B cell (primary cell): ENCODE measurements at regions not wholly inside any gene's neighbourhood (a gene's known extent, or its start where the extent isn't known, plus 50 kb on each side); places are given as distances from the start of the nearest gene placed in this dataset.

ENCODE experiments used
- ATAC-seq: fragments of 200-7000 bp; cut with Tn5 transposase; one replicate; pipeline ENCODE4 v1.10.0; 2021; ENCODE audit warnings: low read depth, mild to moderate bottlenecking, moderate number of reproducible peaks, moderate library complexity
- CTCF ChIA-PET: fragments of 350-600 bp; sonication (Branson Sonifier 250); formaldehyde crosslinking; loops from one replicate; lab custom pipeline; 2021; ENCODE audit warnings: antibody characterized with exemption, inconsistent platforms; lab: Charles Lee
- POLR2A ChIA-PET: fragments of 350-600 bp; sonication (Branson Sonifier 250); formaldehyde crosslinking; loops from one replicate; lab custom pipeline; 2021; ENCODE audit warnings: antibody characterized with exemption; lab: Charles Lee
- DNase-seq: peaks from one replicate; pipeline ENCODE4 v3.0.0; 2013
- H2AFZ ChIP-seq: 2 replicates; pipeline ENCODE4 v1.6.1; 2012; ENCODE audit warnings: mild to moderate bottlenecking, low read depth, low read length; ENCODE audit not compliant: insufficient read depth, poor library complexity, severe bottlenecking
- H3K27ac ChIP-seq, 2 donors: 1 replicate in 1 of 2; 2 replicates in 1 of 2; pipeline ENCODE4 v1.5.1; 2012 to 2013; ENCODE audit warnings: low read length in 2 of 2, mild to moderate bottlenecking in 2 of 2, moderate library complexity in 1 of 2
- H3K27me3 ChIP-seq, 4 experiments: fragments of 200-600 bp in 1 of 4; sonication (generic) in 1 of 4; replicated peaks in 1 of 4; 1 replicate in 2 of 4; 2 replicates in 2 of 4; pipeline versions ENCODE4 v1.6.1 to v1.7.0; 2013 to 2016; ENCODE audit warnings: low read length in 3 of 4, mild to moderate bottlenecking in 2 of 4, mixed read lengths in 1 of 4, moderate library complexity in 1 of 4; ENCODE audit not compliant: insufficient read depth in 4 of 4, control insufficient read depth in 3 of 4; ENCODE audit errors: control extremely low read depth in 1 of 4
- H3K36me3 ChIP-seq, 2 experiments: replicated peaks in 1 of 2; 1 replicate in 1 of 2; 2 replicates in 1 of 2; pipeline versions ENCODE4 v1.6.1 to v1.7.1; 2013; ENCODE audit warnings: low read length in 1 of 2; ENCODE audit not compliant: insufficient read depth in 2 of 2, control insufficient read depth in 1 of 2; ENCODE audit errors: control extremely low read depth in 1 of 2, extremely low read depth in 1 of 2
- H3K4me1 ChIP-seq, 2 donors: fragments of 200-600 bp in 1 of 2; sonication (generic) in 1 of 2; 1 replicate in 1 of 2; 2 replicates in 1 of 2; pipeline versions ENCODE4 v1.5.1 to v1.6.1; 2013 to 2017; ENCODE audit warnings: low read length in 2 of 2; ENCODE audit not compliant: control insufficient read depth in 2 of 2, insufficient read depth in 2 of 2
- H3K4me2 ChIP-seq: replicated peaks from 2 replicates; pipeline ENCODE3; 2012; ENCODE audit warnings: mild to moderate bottlenecking, low read depth, low read length; ENCODE audit not compliant: poor library complexity, severe bottlenecking
- H3K4me3 ChIP-seq, 5 experiments: fragments of 200-600 bp in 1 of 5; sonication (generic) in 1 of 5; 1 replicate in 3 of 5; 2 replicates in 2 of 5; pipeline versions ENCODE4 v1.5.1 to v1.7.0; 2011 to 2016; ENCODE audit warnings: low read length in 4 of 5, mild to moderate bottlenecking in 4 of 5, low read depth in 2 of 5, control low read depth in 1 of 5, moderate library complexity in 1 of 5; ENCODE audit not compliant: insufficient read depth in 1 of 5; ENCODE audit errors: control extremely low read depth in 1 of 5, extremely low read depth in 1 of 5
- H3K79me2 ChIP-seq: fragments of 200-600 bp; sonication (generic); one replicate; pipeline ENCODE4 v1.6.0; 2016; ENCODE audit warnings: low read length; ENCODE audit not compliant: control insufficient read depth, insufficient read depth
- H3K9ac ChIP-seq: fragments of 200-600 bp; sonication (generic); 2 replicates; pipeline ENCODE4 v1.6.1; 2017; ENCODE audit warnings: mild to moderate bottlenecking, low read length, moderate library complexity
- H3K9me3 ChIP-seq, 3 donors: one replicate each; pipeline versions ENCODE4 v1.6.1 to v1.7.1; 2013; ENCODE audit warnings: low read length in 2 of 3; ENCODE audit not compliant: control insufficient read depth in 2 of 3, insufficient read depth in 1 of 3; ENCODE audit errors: control extremely low read depth in 1 of 3
- H4K20me1 ChIP-seq: 2 replicates; pipeline ENCODE4 v1.6.0; 2012; ENCODE audit warnings: mild to moderate bottlenecking, low read length; ENCODE audit not compliant: insufficient read depth, control insufficient read depth, poor library complexity, severe bottlenecking
- H3K27ac Mint-ChIP-seq: one replicate; pipeline ENCODE4 v1.8.0; 2021; ENCODE audit warnings: mixed read lengths
- H3K27me3 Mint-ChIP-seq: one replicate; pipeline ENCODE4 v1.8.0; 2021; ENCODE audit warnings: mixed read lengths
- H3K4me1 Mint-ChIP-seq: one replicate; pipeline ENCODE4 v1.8.0; 2021; ENCODE audit warnings: mixed read lengths
- H3K4me3 Mint-ChIP-seq: one replicate; pipeline ENCODE4 v1.8.0; 2021; ENCODE audit warnings: mixed read lengths
- H3K9me3 Mint-ChIP-seq: one replicate; pipeline ENCODE4 v1.8.0; 2022; ENCODE audit warnings: mixed read lengths; ENCODE audit not compliant: insufficient read depth
- CTCF ChIP-seq: fragments of 200-600 bp; IDR thresholded peaks from one replicate; pipeline ENCODE4 v1.8.0; 2022; ENCODE audit warnings: antibody characterized with exemption, mild to moderate bottlenecking
- EZH2 ChIP-seq: IDR thresholded peaks from 2 replicates; pipeline ENCODE4 v1.6.1; 2012; ENCODE audit warnings: borderline replicate concordance, low read depth, mild to moderate bottlenecking, moderate library complexity, low read length; ENCODE audit not compliant: insufficient read depth, poor library complexity, severe bottlenecking
- WGBS: methylation state at CpG from one replicate; pipeline ENCODE4 v1.1.5; 2013; ENCODE audit warnings: missing lambda C conversion rate; ENCODE audit not compliant: insufficient coverage; 5-methylcytosine and 5-hydroxymethylcytosine counted together
- intact Hi-C: fragments of 100-400 bp; cut with micrococcal nuclease; formaldehyde crosslinking; loops from one replicate; pipeline ENCODE4 v1.10.0; 2022

GRCh38 chr3:117611211-117611610 is 901.6 kb downstream of the TUSC7 start:
- Histone ChIP-seq H3K4me3 (no peak overlapping the region), H3K4me2 (no peak overlapping the region), H3K27ac (no peak overlapping the region), H3K36me3 (no peaks in the 10 kb centered on the region), H3K4me1 (no peaks in the 10 kb centered on the region), H4K20me1 (no peaks in the 10 kb centered on the region), H3K9me3 (peaks cover 0 to 3% (median 0%) of the 10 kb centered on the region in 3 donors), H2AFZ (no peak overlapping the region), H3K27me3 (no peaks in the 10 kb centered on the region), H3K79me2 (no peaks in the 10 kb centered on the region), H3K9ac (no peak overlapping the region)
- no peaks in the 10 kb centered on the region for H3K9me3 Mint-ChIP-seq
- ATAC-seq (no peak), DNase-seq (no peak)
- no peak overlapping the region for H3K27ac Mint-ChIP-seq
- H3K4me1 Mint-ChIP-seq: no peaks in the 10 kb centered on the region
- ChIA-PET POLR2A (no interaction called here), CTCF (no interaction called here)
- 100% methylated on average over 1 of the region's 2 CpGs for WGBS
- no peaks in the 10 kb centered on the region for H3K27me3 Mint-ChIP-seq
- intact Hi-C loops: no loop called here
- TF ChIP-seq EZH2 (no peak), CTCF (no peak)
- no peak overlapping the region for H3K4me3 Mint-ChIP-seq

GRCh38 chr3:117616227-117616626 is 906.6 kb downstream of the TUSC7 start:
- no peaks in the 10 kb centered on the region for H3K9me3 ChIP-seq
- no peak overlapping the region for H3K9ac ChIP-seq
- no peak overlapping the region for H3K4me3 ChIP-seq
- no peaks in the 10 kb centered on the region for H4K20me1 ChIP-seq
- whole genome bisulfite sequencing: no CpG with 5 or more reads among the region's 2 CpGs
- H3K79me2 ChIP-seq: no peaks in the 10 kb centered on the region
- CTCF ChIA-PET: no interaction called here
- no peaks in the 10 kb centered on the region for H3K36me3 ChIP-seq
- TF ChIP-seq EZH2 (no peak), CTCF (no peak)
- DNase-seq: no peak
- Mint-ChIP-seq H3K9me3 (no peaks in the 10 kb centered on the region), H3K27ac (no peak overlapping the region), H3K4me3 (no peak overlapping the region), H3K27me3 (no peaks in the 10 kb centered on the region), H3K4me1 (no peaks in the 10 kb centered on the region)
- H3K4me1 ChIP-seq: no peaks in the 10 kb centered on the region
- POLR2A ChIA-PET: no interaction called here
- ATAC-seq: no peak
- H3K27ac ChIP-seq: no peak overlapping the region
- H2AFZ ChIP-seq: no peak overlapping the region
- no peak overlapping the region for H3K4me2 ChIP-seq
- intact Hi-C loops: no loop called here
- H3K27me3 ChIP-seq: no peaks in the 10 kb centered on the region
